NCI-H526 (cell line): ENCODE measurements at regions not wholly inside any gene's neighbourhood (a gene's known extent, or its start where the extent isn't known, plus 50 kb on each side); places are given as distances from the start of the nearest gene placed in this dataset.

ENCODE experiments used
- DNase-seq, 2 experiments: peaks; one replicate each; lab custom pipeline; 2025; lab: John Stamatoyannopoulos, UW

GRCh38 chr11:91653079-91653754 lies 571.4 kb upstream of the FAT3 start:
- DNase-seq = no peak

- no peak for DNase-seq
Observed at GRCh38 chr11:91650802-91651201, 573.8 kb upstream of the FAT3 start.

GRCh38 chr11:91641153-91641552 lies 583.5 kb upstream of the FAT3 start:
- DNase-seq = no peak

- DNase-seq = no peak
Observed at GRCh38 chr11:91639359-91639758, 585.3 kb upstream of the FAT3 start.

GRCh38 chr11:91630916-91631673 lies 593.5 kb upstream of the FAT3 start:
- DNase-seq = no peak

GRCh38 chr11:91625495-91625894 lies 599.1 kb upstream of the FAT3 start:
- no peak for DNase-seq

- no peak for DNase-seq
Observed at GRCh38 chr11:91624021-91624420, 600.6 kb upstream of the FAT3 start.

GRCh38 chr11:91608677-91609076 lies 615.9 kb upstream of the FAT3 start:
- DNase-seq = no peak

GRCh38 chr11:91596111-91596510 lies 628.5 kb upstream of the FAT3 start:
- DNase-seq = no peak

- DNase-seq = no peak
Observed at GRCh38 chr11:91591021-91591420, 633.6 kb upstream of the FAT3 start.

- DNase-seq = no peak
Observed at GRCh38 chr11:91587131-91587530, 637.5 kb upstream of the FAT3 start.

- no peak for DNase-seq
Observed at GRCh38 chr11:91585035-91585801, 639.4 kb upstream of the FAT3 start.

GRCh38 chr11:91563176-91563575 lies 661.4 kb upstream of the FAT3 start:
- no peak for DNase-seq

- DNase-seq = no peak
Observed at GRCh38 chr11:91560434-91560833, 664.2 kb upstream of the FAT3 start.

- no peak for DNase-seq
Observed at GRCh38 chr11:91538065-91538464, 686.6 kb upstream of the FAT3 start.

GRCh38 chr11:91536366-91536765 lies 688.3 kb upstream of the FAT3 start:
- no peak for DNase-seq

- no peak for DNase-seq
Observed at GRCh38 chr11:91528965-91529364, 695.7 kb upstream of the FAT3 start.

- no peak for DNase-seq
Observed at GRCh38 chr11:91527380-91528030, 697.1 kb upstream of the FAT3 start.

- no peak for DNase-seq
Observed at GRCh38 chr11:91513734-91514133, 710.9 kb upstream of the FAT3 start.

- no peak for DNase-seq
Observed at GRCh38 chr11:91497847-91498246, 726.8 kb upstream of the FAT3 start.

GRCh38 chr11:91495837-91496236 lies 728.8 kb upstream of the FAT3 start:
- no peak for DNase-seq

GRCh38 chr11:91489989-91490388 lies 734.6 kb upstream of the FAT3 start:
- DNase-seq = no peak
